Testis (tissue), 2 donors: ENCODE measurements at regions not wholly inside any gene's neighbourhood (a gene's known extent, or its start where the extent isn't known, plus 50 kb on each side); places are given as distances from the start of the nearest gene placed in this dataset.
A peak's percentile ranks its signal among the peaks of the same experiment; 100 is the strongest.

Experiments used
- DNase-seq: peaks from one replicate; pipeline ENCODE4 v3.0.0-alpha.2; 2019
- H3K27ac ChIP-seq, 2 donors: fragments of 200-600 bp; sonication (generic); one replicate each; pipeline ENCODE4 v1.5.1; 2019
- H3K27me3 ChIP-seq: fragments of 200-600 bp; sonication (generic); one replicate; pipeline ENCODE4 v1.5.1; 2019
- H3K36me3 ChIP-seq: fragments of 200-600 bp; sonication (generic); one replicate; pipeline ENCODE4 v1.5.1; 2017; ENCODE audit warnings: low read depth; ENCODE audit errors: missing control alignments
- H3K4me1 ChIP-seq: fragments of 200-600 bp; sonication (generic); one replicate; pipeline ENCODE4 v1.5.1; 2019
- H3K4me3 ChIP-seq, 2 donors: fragments of 200-600 bp; sonication (generic); one replicate each; pipeline ENCODE4 v1.5.1; 2017 to 2019
- H3K9me3 ChIP-seq: fragments of 200-600 bp; sonication (generic); one replicate; pipeline ENCODE4 v1.5.1; 2017
- POLR2A ChIP-seq: fragments of 450-650 bp; IDR thresholded peaks from one replicate; pipeline ENCODE4 v1.6.1; 2017; ENCODE audit warnings: antibody characterized with exemption, mild to moderate bottlenecking, moderate library complexity
- WGBS, 2 donors: methylation state at CpG; one replicate each; pipeline ENCODE4 v1.1.5; 2018; 5-methylcytosine and 5-hydroxymethylcytosine counted together
- intact Hi-C: fragments of 100-400 bp; cut with DNase I; formaldehyde crosslinking; loops from one replicate; pipeline ENCODE4 v1.15.1; 2023; ENCODE audit warnings: low total_unique reads
- TF ChIP-seq, protein P1 (sequence below), 3 experiments: fragments of 450-650 bp in 2 of 3; fragments of 200-600 bp in 1 of 3; sonication (generic) in 1 of 3; IDR thresholded peaks; one replicate each; pipeline ENCODE4 v1.5.1; 2016 to 2019; ENCODE audit warnings: antibody characterized with exemption in 3 of 3, mild to moderate bottlenecking in 2 of 3, moderate library complexity in 1 of 3

DNA sequence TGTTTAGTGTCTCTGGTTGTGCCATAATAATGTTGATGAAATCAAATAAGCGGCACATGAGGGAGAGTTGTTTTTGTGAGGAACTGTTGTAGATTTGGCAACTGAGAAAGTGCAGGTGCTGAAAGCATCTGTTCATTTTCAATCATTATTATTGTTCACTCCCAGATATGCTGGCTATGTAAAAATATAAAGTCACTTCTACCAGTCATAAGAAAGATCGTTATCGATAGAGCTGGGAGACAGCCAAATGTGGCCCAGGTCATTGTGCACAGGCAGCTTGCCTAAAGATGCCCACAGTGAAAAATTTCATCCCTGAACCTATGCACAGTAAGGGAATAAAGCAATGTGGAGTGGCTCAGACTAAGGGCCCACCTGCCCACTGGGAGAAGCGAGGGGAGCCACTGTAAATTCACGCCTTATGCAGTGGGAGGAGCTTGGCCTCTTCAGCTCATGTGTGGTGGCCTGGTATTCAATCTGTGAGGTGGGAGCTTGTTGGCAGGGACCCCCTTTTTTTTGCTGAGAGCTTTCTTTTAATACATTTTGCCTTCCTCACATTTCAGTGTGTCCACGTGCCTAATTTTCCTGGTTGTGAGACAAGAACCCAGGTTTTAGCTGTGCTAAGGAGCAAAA is 1490.8 kb upstream of the TMEM132C start:
- Histone ChIP-seq H3K9me3 (no peaks in the 10 kb centered on the region), H3K4me1 (no peaks in the 10 kb centered on the region), H3K4me3 (no peak overlapping the region), H3K27me3 (no peaks in the 10 kb centered on the region), H3K27ac (no peak overlapping the region), H3K36me3 (no peaks in the 10 kb centered on the region)
- no peak for DNase-seq
- intact Hi-C loops = no loop called here
- TF ChIP-seq, protein P1, sequence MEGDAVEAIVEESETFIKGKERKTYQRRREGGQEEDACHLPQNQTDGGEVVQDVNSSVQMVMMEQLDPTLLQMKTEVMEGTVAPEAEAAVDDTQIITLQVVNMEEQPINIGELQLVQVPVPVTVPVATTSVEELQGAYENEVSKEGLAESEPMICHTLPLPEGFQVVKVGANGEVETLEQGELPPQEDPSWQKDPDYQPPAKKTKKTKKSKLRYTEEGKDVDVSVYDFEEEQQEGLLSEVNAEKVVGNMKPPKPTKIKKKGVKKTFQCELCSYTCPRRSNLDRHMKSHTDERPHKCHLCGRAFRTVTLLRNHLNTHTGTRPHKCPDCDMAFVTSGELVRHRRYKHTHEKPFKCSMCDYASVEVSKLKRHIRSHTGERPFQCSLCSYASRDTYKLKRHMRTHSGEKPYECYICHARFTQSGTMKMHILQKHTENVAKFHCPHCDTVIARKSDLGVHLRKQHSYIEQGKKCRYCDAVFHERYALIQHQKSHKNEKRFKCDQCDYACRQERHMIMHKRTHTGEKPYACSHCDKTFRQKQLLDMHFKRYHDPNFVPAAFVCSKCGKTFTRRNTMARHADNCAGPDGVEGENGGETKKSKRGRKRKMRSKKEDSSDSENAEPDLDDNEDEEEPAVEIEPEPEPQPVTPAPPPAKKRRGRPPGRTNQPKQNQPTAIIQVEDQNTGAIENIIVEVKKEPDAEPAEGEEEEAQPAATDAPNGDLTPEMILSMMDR (IDR thresholded peaks at IDR 0.05) = no peak
- TF ChIP-seq POLR2A = no peak
- 82 to 83% methylated on average over 6 of the region's 6 CpGs for WGBS, 2 donors

DNA sequence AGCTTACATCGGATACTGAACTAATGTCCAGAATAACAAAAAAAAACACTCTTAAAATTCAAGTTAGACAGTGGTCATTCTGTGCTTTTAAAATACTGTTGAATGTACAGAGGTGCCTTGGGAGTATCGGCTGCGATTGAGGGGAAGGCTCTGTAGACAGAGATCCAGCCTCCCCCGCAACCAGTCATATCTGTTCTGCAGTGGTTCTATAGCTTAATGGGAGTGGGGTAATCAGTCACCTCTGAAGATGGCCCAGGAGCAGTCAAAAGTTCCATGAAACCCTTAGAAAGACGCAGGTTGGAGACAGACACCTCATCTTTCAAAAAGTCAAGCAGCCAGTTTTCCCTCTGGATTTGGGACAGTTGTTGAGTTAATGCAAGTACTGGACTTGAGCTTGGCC is 1486.6 kb upstream of the TMEM132C start:
- TF ChIP-seq POLR2A = no peak
- TF ChIP-seq, protein P1 (IDR thresholded peaks at IDR 0.05) = no peak
- intact Hi-C loops = no loop called here
- 79 to 81% methylated on average over 5 of the region's 5 CpGs for WGBS, 2 donors

DNA sequence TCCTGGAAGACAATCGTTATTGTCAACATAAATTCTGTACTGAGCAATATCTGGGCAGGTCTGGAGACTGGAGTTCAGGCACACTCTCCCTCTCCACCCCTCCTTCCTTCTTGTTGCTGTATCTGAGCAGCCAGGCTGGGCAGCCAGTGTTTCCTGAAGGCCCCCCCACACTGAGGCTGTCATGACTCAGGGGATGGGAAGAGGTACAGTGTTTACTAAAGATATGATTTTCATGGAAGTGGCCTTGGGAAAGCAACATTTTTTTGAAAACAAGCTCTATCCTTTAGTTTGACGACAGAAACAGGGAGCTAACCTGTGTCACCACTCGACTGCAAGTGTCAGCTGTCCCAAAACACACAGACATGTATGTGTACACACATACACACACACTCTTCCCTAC is 1485.4 kb upstream of the TMEM132C start:
- Histone ChIP-seq H3K4me3 (no peak overlapping the region), H3K9me3 (no peaks in the 10 kb centered on the region), H3K27ac (no peak overlapping the region), H3K36me3 (no peaks in the 10 kb centered on the region), H3K27me3 (no peaks in the 10 kb centered on the region), H3K4me1 (no peaks in the 10 kb centered on the region)
- TF ChIP-seq POLR2A = no peak
- TF ChIP-seq, protein P1 (IDR thresholded peaks at IDR 0.05) = no peak
- intact Hi-C loops = no loop called here
- WGBS, 2 donors = 27 to 49% methylated on average over 3 of the region's 3 CpGs
- DNase-seq = no peak

More for the DNA sequence above, 1486.6 kb upstream of the TMEM132C start:
- Histone ChIP-seq H3K27me3 (no peaks in the 10 kb centered on the region), H3K9me3 (no peaks in the 10 kb centered on the region), H3K27ac (no peak overlapping the region), H3K4me1 (no peaks in the 10 kb centered on the region), H3K36me3 (no peaks in the 10 kb centered on the region), H3K4me3 (no peak overlapping the region)
- DNase-seq = no peak

DNA sequence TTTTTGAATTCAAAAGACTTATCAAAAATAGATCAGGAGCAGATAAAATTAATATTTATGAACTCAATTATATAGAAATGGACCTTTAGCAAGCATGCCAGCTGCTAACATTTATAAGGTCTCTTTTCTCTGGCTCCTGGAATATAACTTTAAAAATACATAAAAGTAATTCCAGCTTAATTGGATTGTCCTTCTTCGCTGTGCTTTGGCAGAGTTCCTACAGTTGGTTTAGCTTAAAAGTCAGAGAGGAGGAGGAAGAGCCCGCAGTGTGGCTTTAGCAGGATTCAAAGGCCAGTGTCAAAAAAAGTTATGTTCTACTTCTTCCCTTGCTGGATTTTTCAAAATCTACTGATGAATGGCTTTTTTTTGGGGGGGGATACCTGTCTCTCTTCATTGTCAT is 1484.9 kb upstream of the TMEM132C start:
- H3K4me1 ChIP-seq = no peaks in the 10 kb centered on the region
- DNase-seq = no peak
- 69% methylated on average over 2 of the region's 2 CpGs for WGBS, 2 donors
- no peaks in the 10 kb centered on the region for H3K9me3 ChIP-seq
- TF ChIP-seq POLR2A = no peak
- TF ChIP-seq, protein P1 (IDR thresholded peaks at IDR 0.05) = no peak
- H3K27ac ChIP-seq = no peak overlapping the region
- intact Hi-C loops = no loop called here
- H3K4me3 ChIP-seq = no peak overlapping the region
- no peaks in the 10 kb centered on the region for H3K36me3 ChIP-seq
- H3K27me3 ChIP-seq = no peaks in the 10 kb centered on the region

DNA sequence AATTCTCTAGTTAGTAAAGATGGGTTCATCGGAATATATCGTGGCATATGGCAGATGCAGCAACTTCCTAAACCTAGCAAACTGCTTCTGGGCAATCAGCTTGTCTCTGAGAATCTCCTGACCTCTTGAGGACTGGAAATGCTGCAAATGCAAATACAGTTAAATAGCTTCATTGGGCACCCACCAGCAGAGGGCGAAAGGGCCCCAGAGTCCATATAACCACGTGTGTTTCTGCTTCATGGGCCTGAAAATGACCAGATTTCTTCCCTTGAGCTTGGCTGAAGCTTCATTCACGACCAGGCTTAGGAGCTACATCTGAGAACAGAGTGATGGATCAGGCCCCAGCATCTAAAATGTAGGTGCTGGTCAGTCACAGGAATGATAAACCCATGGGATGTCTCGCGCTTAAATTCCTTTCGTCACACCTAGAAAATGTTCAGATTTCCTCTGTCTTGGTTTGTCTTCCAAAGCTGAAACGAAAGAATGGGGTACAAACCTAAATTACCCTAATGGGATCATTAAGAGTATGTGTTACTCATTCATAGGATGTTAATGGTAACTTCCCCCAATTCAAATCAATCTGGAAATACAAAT is 1482.5 kb upstream of the TMEM132C start:
- TF ChIP-seq POLR2A = no peak
- TF ChIP-seq, protein P1 (IDR thresholded peaks at IDR 0.05) = peak; percentile 34 to 57 (median 39)
- intact Hi-C loops = no loop called here
- no peaks in the 10 kb centered on the region for H3K4me1 ChIP-seq
- no peaks in the 10 kb centered on the region for H3K27me3 ChIP-seq
- no peak overlapping the region for H3K4me3 ChIP-seq
- H3K36me3 ChIP-seq = no peaks in the 10 kb centered on the region
- peak; percentile 81 for DNase-seq
- H3K27ac ChIP-seq = no peak overlapping the region
- H3K9me3 ChIP-seq = no peaks in the 10 kb centered on the region
- WGBS, 2 donors = 64 to 71% methylated on average over 9 of the region's 9 CpGs
